Activated CD8-positive, alpha-beta T cell treated with anti-CD3 and anti-CD28 coated beads for 36 hours (primary cell): ENCODE measurements at regions not wholly inside any gene's neighbourhood (a gene's known extent, or its start where the extent isn't known, plus 50 kb on each side); places are given as distances from the start of the nearest gene placed in this dataset.

Source experiments
- ATAC-seq: fragments of 200-7000 bp; cut with Tn5 transposase; one replicate; pipeline ENCODE4 v1.10.0; 2021; ENCODE audit warnings: mild to moderate bottlenecking, moderate library complexity
- CTCF ChIA-PET: fragments of 350-600 bp; sonication (Branson Sonifier 250); formaldehyde crosslinking; loops from one replicate; lab custom pipeline; 2021; ENCODE audit warnings: antibody characterized with exemption; lab: Charles Lee
- POLR2A ChIA-PET: fragments of 350-600 bp; sonication (Branson Sonifier 250); formaldehyde crosslinking; loops from one replicate; lab custom pipeline; 2021; ENCODE audit warnings: antibody characterized with exemption; lab: Charles Lee
- DNase-seq: peaks from one replicate; pipeline ENCODE4 v3.0.0-alpha.2; 2020
- H3K27ac Mint-ChIP-seq: one replicate; pipeline ENCODE4 v1.8.0; 2021; ENCODE audit warnings: mild to moderate bottlenecking, mixed read lengths
- H3K27me3 Mint-ChIP-seq: one replicate; pipeline ENCODE4 v1.8.0; 2021; ENCODE audit warnings: mixed read lengths
- H3K36me3 Mint-ChIP-seq: one replicate; pipeline ENCODE4 v1.8.0; 2021; ENCODE audit warnings: low read depth, mixed read lengths
- H3K4me1 Mint-ChIP-seq: one replicate; pipeline ENCODE4 v1.8.0; 2021; ENCODE audit warnings: low read depth, mixed read lengths
- H3K4me3 Mint-ChIP-seq: one replicate; pipeline ENCODE4 v1.8.0; 2021; ENCODE audit warnings: mild to moderate bottlenecking, moderate library complexity, mixed read lengths
- H3K9me3 Mint-ChIP-seq: one replicate; pipeline ENCODE4 v1.8.0; 2021; ENCODE audit warnings: mixed read lengths
- intact Hi-C: fragments of 100-400 bp; cut with micrococcal nuclease; formaldehyde crosslinking; loops from one replicate; pipeline ENCODE4 v1.10.0; 2022
- TF ChIP-seq, protein P1 (sequence below): fragments of 200-600 bp; IDR thresholded peaks from one replicate; pipeline ENCODE4 v1.8.0; 2022; ENCODE audit warnings: antibody characterized with exemption, mild to moderate bottlenecking

DNA sequence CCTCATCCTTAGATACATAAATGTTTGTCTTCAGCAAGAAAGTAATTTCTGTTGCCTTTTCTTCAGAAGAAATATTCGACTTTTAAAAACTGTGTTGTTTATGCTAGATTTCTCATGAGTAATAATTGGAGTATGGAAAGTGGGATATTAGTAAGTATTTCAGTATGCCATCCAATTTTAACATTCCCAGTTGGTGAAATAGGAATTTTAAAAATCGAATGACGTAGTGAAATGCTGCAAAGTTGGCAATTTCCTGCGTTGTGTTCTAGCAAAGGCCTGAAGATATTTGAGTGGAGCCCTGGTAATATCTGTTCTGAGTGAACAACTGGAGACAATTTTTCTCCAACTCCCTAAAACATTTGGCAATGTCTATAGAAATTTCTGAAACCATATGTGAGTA, 190.1 kb downstream of the ZNF330 start:
- Mint-ChIP-seq H3K27me3 (no peaks in the 10 kb centered on the region), H3K4me1 (no peaks in the 10 kb centered on the region), H3K27ac (no peak overlapping the region), H3K9me3 (no peaks in the 10 kb centered on the region), H3K36me3 (no peaks in the 10 kb centered on the region), H3K4me3 (no peak overlapping the region)
- POLR2A ChIA-PET = no interaction called here
- DNase-seq = no peak
- no peak for ATAC-seq
- TF ChIP-seq, protein P1, sequence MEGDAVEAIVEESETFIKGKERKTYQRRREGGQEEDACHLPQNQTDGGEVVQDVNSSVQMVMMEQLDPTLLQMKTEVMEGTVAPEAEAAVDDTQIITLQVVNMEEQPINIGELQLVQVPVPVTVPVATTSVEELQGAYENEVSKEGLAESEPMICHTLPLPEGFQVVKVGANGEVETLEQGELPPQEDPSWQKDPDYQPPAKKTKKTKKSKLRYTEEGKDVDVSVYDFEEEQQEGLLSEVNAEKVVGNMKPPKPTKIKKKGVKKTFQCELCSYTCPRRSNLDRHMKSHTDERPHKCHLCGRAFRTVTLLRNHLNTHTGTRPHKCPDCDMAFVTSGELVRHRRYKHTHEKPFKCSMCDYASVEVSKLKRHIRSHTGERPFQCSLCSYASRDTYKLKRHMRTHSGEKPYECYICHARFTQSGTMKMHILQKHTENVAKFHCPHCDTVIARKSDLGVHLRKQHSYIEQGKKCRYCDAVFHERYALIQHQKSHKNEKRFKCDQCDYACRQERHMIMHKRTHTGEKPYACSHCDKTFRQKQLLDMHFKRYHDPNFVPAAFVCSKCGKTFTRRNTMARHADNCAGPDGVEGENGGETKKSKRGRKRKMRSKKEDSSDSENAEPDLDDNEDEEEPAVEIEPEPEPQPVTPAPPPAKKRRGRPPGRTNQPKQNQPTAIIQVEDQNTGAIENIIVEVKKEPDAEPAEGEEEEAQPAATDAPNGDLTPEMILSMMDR = no peak
- intact Hi-C loops = no loop called here
- CTCF ChIA-PET = no interaction called here

DNA sequence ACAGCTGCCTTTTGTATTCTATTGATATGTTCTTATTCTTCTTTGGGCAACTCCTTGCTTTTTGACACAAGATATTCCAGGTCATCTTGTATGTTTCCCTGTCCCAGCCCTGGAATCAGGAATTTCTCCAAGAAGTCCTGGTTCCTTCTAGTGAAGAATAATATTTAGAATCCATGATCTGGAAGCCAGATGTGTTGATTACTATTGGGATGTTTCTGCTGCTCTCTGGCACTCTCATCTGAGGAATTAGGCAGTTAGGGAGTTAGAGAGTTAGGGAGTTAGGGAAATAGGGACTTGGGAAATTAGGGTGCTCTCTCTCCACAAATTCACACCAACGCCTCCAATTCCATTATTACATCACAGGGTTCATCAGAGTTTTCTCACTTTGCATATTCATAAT, 191.2 kb downstream of the ZNF330 start:
- H3K4me3 Mint-ChIP-seq = no peak overlapping the region
- H3K4me1 Mint-ChIP-seq = no peaks in the 10 kb centered on the region
- no peaks in the 10 kb centered on the region for H3K36me3 Mint-ChIP-seq
- no peak for DNase-seq
- intact Hi-C loops = no loop called here
- no peaks in the 10 kb centered on the region for H3K9me3 Mint-ChIP-seq
- no peak overlapping the region for H3K27ac Mint-ChIP-seq
- no peaks in the 10 kb centered on the region for H3K27me3 Mint-ChIP-seq
- ChIA-PET CTCF (no interaction called here), POLR2A (no interaction called here)
- ATAC-seq = no peak
- TF ChIP-seq, protein P1 = no peak

DNA sequence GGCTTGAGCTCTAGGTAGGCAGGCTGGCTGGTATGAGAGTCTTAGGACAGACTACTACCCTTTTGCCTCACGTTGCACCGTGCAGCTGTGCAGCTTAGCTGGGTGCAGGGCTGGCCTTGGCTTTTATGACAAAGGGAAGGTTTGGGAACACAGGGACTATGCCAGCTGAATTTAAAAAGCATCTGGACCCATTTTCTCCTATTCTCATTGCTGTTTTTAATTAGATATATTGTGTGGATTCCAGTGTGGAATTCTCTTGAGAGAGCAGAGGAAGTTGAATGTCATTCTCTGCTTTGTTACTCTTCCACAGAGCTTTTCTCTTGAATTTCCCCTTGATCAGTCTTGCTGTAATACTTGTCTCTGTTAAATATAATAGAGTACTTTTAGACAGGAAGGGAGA, 192.7 kb downstream of the ZNF330 start:
- intact Hi-C loops = no loop called here
- H3K27ac Mint-ChIP-seq = no peak overlapping the region
- DNase-seq (no peak), ATAC-seq (no peak)
- H3K4me1 Mint-ChIP-seq = no peaks in the 10 kb centered on the region
- H3K36me3 Mint-ChIP-seq = no peaks in the 10 kb centered on the region
- POLR2A ChIA-PET = no interaction called here
- H3K4me3 Mint-ChIP-seq = no peak overlapping the region
- TF ChIP-seq, protein P1 = no peak
- CTCF ChIA-PET = no interaction called here
- H3K9me3 Mint-ChIP-seq = no peaks in the 10 kb centered on the region
- no peaks in the 10 kb centered on the region for H3K27me3 Mint-ChIP-seq

- POLR2A ChIA-PET = no interaction called here
- TF ChIP-seq, protein P1 = no peak
- Mint-ChIP-seq H3K27ac (no peak overlapping the region), H3K4me3 (no peak overlapping the region), H3K9me3 (no peaks in the 10 kb centered on the region), H3K36me3 (no peaks in the 10 kb centered on the region), H3K27me3 (no peaks in the 10 kb centered on the region), H3K4me1 (no peaks in the 10 kb centered on the region)
- intact Hi-C loops = no loop called here
- CTCF ChIA-PET = no interaction called here
- ATAC-seq = no peak
- DNase-seq = no peak
Observed at GRCh38 chr4:141415651-141416050, 195.0 kb downstream of the ZNF330 start.

GRCh38 chr4:141416219-141416618, 195.5 kb downstream of the ZNF330 start:
- DNase-seq (no peak), ATAC-seq (no peak)
- Mint-ChIP-seq H3K27ac (no peak overlapping the region), H3K36me3 (no peaks in the 10 kb centered on the region), H3K4me1 (no peaks in the 10 kb centered on the region), H3K27me3 (no peaks in the 10 kb centered on the region), H3K9me3 (no peaks in the 10 kb centered on the region), H3K4me3 (no peak overlapping the region)
- TF ChIP-seq, protein P1 = no peak
- POLR2A ChIA-PET = no interaction called here
- intact Hi-C loops = no loop called here
- CTCF ChIA-PET = no interaction called here
